ENCODE measurements at regions not wholly inside any gene's neighbourhood (a gene's known extent, or its start where the extent isn't known, plus 50 kb on each side); places are given as distances from the start of the nearest gene placed in this dataset.

DNA sequence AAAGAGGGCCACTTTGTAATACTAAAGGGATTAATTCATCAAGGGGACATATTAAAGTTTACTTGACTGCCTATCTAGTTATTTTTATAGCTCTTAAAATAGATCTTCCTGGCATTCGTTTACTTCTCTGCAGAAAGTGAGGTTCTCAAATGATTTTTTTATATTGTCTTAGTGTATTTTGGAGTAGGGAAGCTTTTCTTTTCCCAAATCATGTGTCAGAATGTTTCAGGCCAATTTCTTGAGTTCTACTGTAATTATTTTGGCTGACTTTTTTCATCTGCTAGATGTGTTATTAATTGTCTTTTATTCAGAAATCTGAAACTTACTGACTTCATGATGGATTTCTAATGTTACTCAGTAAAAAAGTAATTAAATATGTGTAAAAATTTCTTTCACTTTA is 60.2 kb upstream of the FBXL7 start:
- no peak for DNase-seq
- intact Hi-C loops (cut with DNase I) = no loop called here
- no peaks in the 10 kb centered on the region for H3K9me3 ChIP-seq
- H3K36me3 ChIP-seq = no peaks in the 10 kb centered on the region
- no peaks in the 10 kb centered on the region for H3K27me3 ChIP-seq
- no peak overlapping the region for H3K27ac ChIP-seq
- H3K4me3 ChIP-seq = no peak overlapping the region
- TF ChIP-seq POLR2AphosphoS5 (IDR thresholded peaks at IDR 0.05) = no peak
- TF ChIP-seq, protein P1, sequence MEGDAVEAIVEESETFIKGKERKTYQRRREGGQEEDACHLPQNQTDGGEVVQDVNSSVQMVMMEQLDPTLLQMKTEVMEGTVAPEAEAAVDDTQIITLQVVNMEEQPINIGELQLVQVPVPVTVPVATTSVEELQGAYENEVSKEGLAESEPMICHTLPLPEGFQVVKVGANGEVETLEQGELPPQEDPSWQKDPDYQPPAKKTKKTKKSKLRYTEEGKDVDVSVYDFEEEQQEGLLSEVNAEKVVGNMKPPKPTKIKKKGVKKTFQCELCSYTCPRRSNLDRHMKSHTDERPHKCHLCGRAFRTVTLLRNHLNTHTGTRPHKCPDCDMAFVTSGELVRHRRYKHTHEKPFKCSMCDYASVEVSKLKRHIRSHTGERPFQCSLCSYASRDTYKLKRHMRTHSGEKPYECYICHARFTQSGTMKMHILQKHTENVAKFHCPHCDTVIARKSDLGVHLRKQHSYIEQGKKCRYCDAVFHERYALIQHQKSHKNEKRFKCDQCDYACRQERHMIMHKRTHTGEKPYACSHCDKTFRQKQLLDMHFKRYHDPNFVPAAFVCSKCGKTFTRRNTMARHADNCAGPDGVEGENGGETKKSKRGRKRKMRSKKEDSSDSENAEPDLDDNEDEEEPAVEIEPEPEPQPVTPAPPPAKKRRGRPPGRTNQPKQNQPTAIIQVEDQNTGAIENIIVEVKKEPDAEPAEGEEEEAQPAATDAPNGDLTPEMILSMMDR (IDR thresholded peaks at IDR 0.05) = no peak
- TF ChIP-seq EP300 (IDR thresholded peaks at IDR 0.05) = no peak
- no peak for TF ChIP-seq POLR2A (IDR thresholded peaks at IDR 0.05)
- H3K4me1 ChIP-seq = peaks cover 0 to 16% (median 12%) of the 10 kb centered on the region in 4 donors
- 58 to 59% methylated on average over 1 of the region's 1 CpG for WGBS, 2 donors

GRCh38 chr5:15433709-15434108 is 66.3 kb upstream of the FBXL7 start:
- no peaks in the 10 kb centered on the region for H3K36me3 ChIP-seq
- H3K4me1 ChIP-seq = no peaks in the 10 kb centered on the region
- H3K4me3 ChIP-seq = no peak overlapping the region
- no peak for DNase-seq
- 79 to 93% methylated on average over 3 of the region's 3 CpGs for WGBS, 2 donors
- H3K27me3 ChIP-seq = no peaks in the 10 kb centered on the region
- no peak for TF ChIP-seq POLR2A (IDR thresholded peaks at IDR 0.05)
- no peak overlapping the region for H3K27ac ChIP-seq
- intact Hi-C loops (cut with DNase I) = no loop called here
- H3K9me3 ChIP-seq = no peaks in the 10 kb centered on the region

DNA sequence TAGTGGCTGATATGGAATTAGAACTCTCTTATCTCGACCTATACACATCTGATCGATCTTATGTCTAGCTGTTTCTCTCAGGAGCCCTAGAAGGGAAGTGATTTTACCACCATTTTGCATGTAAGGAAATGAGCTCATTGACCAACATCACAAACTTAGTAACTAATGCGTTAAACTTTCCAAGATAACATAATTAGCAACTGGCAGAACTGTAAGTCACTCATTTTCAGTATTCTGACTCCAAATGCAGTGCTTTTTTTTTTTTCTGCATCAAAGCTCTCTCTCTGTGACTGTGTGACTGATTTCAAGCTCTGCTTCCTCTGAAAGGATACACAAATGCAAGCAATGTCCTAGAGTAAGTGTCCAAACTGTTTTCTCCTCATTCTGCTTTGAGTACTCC is 68.1 kb upstream of the FBXL7 start:
- no peaks in the 10 kb centered on the region for H3K36me3 ChIP-seq
- H3K27ac ChIP-seq = no peak overlapping the region
- intact Hi-C loops (cut with DNase I) = no loop called here
- no peaks in the 10 kb centered on the region for H3K9me3 ChIP-seq
- no peak overlapping the region for H3K4me3 ChIP-seq
- no peak for DNase-seq
- TF ChIP-seq EP300 (IDR thresholded peaks at IDR 0.05) = no peak
- no peak for TF ChIP-seq POLR2AphosphoS5 (IDR thresholded peaks at IDR 0.05)
- TF ChIP-seq, protein P1 (IDR thresholded peaks at IDR 0.05) = no peak
- TF ChIP-seq POLR2A (IDR thresholded peaks at IDR 0.05) = no peak
- 38 to 56% methylated on average over 3 of the region's 3 CpGs for WGBS, 2 donors
- no peaks in the 10 kb centered on the region for H3K4me1 ChIP-seq
- no peaks in the 10 kb centered on the region for H3K27me3 ChIP-seq

- TF ChIP-seq POLR2A (IDR thresholded peaks at IDR 0.05) = no peak
- no peak for TF ChIP-seq POLR2AphosphoS5 (IDR thresholded peaks at IDR 0.05)
- TF ChIP-seq EP300 (IDR thresholded peaks at IDR 0.05) = no peak
- TF ChIP-seq, protein P1 (IDR thresholded peaks at IDR 0.05) = no peak
- H3K27ac ChIP-seq = peak overlapping the region; percentile 23 to 61 (median 43)
- intact Hi-C loops (cut with DNase I) = no loop called here
- H3K27me3 ChIP-seq = no peaks in the 10 kb centered on the region
- peaks cover 0 to 29% (median 16%) of the 10 kb centered on the region in 4 donors for H3K4me1 ChIP-seq
- no peaks in the 10 kb centered on the region for H3K36me3 ChIP-seq
- peak overlapping the region in 3 of 4 donors; percentile 25 to 39 (median 39) for H3K4me3 ChIP-seq
- DNase-seq = no peak
- no peaks in the 10 kb centered on the region for H3K9me3 ChIP-seq
- WGBS, 2 donors = 28 to 41% methylated on average over 6 of the region's 6 CpGs
These were observed 74.2 kb upstream of the FBXL7 start for GRCh38 chr5:15425766-15426165.

- no peak for TF ChIP-seq POLR2A (IDR thresholded peaks at IDR 0.05)
- TF ChIP-seq POLR2AphosphoS5 (IDR thresholded peaks at IDR 0.05) = no peak
- no peak for TF ChIP-seq EP300 (IDR thresholded peaks at IDR 0.05)
- TF ChIP-seq, protein P1 (IDR thresholded peaks at IDR 0.05) = no peak
- no peaks in the 10 kb centered on the region for H3K9me3 ChIP-seq
- no peak overlapping the region for H3K27ac ChIP-seq
- no peaks in the 10 kb centered on the region for H3K36me3 ChIP-seq
- intact Hi-C loops (cut with DNase I) = no loop called here
- 79 to 92% methylated on average over 3 of the region's 3 CpGs for WGBS, 2 donors
- no peaks in the 10 kb centered on the region for H3K27me3 ChIP-seq
- no peak overlapping the region for H3K4me3 ChIP-seq
- peaks cover 0 to 29% (median 16%) of the 10 kb centered on the region in 4 donors for H3K4me1 ChIP-seq
- DNase-seq = no peak
These were observed 75.2 kb upstream of the FBXL7 start for GRCh38 chr5:15424769-15425168.

All from sigmoid colon (tissue), 6 donors.